Type B pancreatic cell (in vitro differentiated cells): ENCODE measurements at regions not wholly inside any gene's neighbourhood (a gene's known extent, or its start where the extent isn't known, plus 50 kb on each side); places are given as distances from the start of the nearest gene placed in this dataset.
A peak's percentile ranks its signal among the peaks of the same experiment; 100 is the strongest.

Experiments used
- DNase-seq: peaks from one replicate; pipeline ENCODE4 v3.0.0; 2021; ENCODE audit warnings: mixed read lengths; ENCODE audit not compliant: unreplicated experiment; ENCODE audit errors: extremely low spot score
- H3K27ac Mint-ChIP-seq: 2 replicates; pipeline ENCODE4 v1.8.0; 2021; ENCODE audit warnings: mild to moderate bottlenecking, mixed read lengths
- H3K27me3 Mint-ChIP-seq: 2 replicates; pipeline ENCODE4 v1.8.0; 2021; ENCODE audit warnings: mixed read lengths
- H3K36me3 Mint-ChIP-seq: 2 replicates; pipeline ENCODE4 v1.8.0; 2021; ENCODE audit warnings: mixed read lengths
- H3K4me1 Mint-ChIP-seq: one replicate; pipeline ENCODE4 v1.8.0; 2021; ENCODE audit warnings: mixed read lengths; ENCODE audit not compliant: unreplicated experiment
- H3K4me3 Mint-ChIP-seq: 2 replicates; pipeline ENCODE4 v1.8.0; 2021; ENCODE audit warnings: mild to moderate bottlenecking, mixed read lengths
- H3K9me3 Mint-ChIP-seq: 2 replicates; pipeline ENCODE4 v1.8.0; 2021; ENCODE audit warnings: mixed read lengths
- TF ChIP-seq, protein P1 (sequence below): fragments of 200-600 bp; sonication (generic); conservative IDR thresholded peaks from 2 replicates; pipeline ENCODE4 v1.5.0; 2021; ENCODE audit warnings: antibody characterized with exemption, mild to moderate bottlenecking

DNA sequence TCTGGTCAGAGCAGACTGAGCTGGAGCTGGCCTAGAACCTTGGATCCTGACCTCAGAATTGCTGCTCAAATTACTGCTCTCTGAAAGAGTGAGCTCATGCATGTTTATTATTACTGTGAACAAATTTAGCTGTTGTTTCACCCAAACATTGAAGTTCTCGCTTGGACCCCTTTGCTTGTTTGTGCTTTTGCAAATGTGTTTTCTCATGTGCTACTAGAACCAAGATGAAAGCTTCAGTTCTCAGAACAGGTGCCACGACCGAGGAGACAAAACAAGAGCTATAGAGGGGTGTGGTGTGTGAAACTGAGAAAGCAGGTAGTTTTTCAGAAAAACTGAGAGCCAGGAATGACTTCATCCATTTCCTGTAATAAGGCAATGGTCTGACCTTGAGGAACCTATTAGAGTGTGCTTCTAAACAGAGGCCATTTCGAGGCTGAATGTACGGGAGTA lies 50.0 kb upstream of the ESR1 start:
- Mint-ChIP-seq H3K4me1 (peaks cover 6% of the 10 kb centered on the region), H3K4me3 (no peak overlapping the region), H3K27ac (peak overlapping the region; percentile 37), H3K27me3 (no peaks in the 10 kb centered on the region), H3K9me3 (no peaks in the 10 kb centered on the region), H3K36me3 (no peaks in the 10 kb centered on the region)
- no peak for DNase-seq
- TF ChIP-seq, protein P1, sequence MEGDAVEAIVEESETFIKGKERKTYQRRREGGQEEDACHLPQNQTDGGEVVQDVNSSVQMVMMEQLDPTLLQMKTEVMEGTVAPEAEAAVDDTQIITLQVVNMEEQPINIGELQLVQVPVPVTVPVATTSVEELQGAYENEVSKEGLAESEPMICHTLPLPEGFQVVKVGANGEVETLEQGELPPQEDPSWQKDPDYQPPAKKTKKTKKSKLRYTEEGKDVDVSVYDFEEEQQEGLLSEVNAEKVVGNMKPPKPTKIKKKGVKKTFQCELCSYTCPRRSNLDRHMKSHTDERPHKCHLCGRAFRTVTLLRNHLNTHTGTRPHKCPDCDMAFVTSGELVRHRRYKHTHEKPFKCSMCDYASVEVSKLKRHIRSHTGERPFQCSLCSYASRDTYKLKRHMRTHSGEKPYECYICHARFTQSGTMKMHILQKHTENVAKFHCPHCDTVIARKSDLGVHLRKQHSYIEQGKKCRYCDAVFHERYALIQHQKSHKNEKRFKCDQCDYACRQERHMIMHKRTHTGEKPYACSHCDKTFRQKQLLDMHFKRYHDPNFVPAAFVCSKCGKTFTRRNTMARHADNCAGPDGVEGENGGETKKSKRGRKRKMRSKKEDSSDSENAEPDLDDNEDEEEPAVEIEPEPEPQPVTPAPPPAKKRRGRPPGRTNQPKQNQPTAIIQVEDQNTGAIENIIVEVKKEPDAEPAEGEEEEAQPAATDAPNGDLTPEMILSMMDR = no peak
